Coronary artery (tissue), 2 donors: ENCODE measurements at regions not wholly inside any gene's neighbourhood (a gene's known extent, or its start where the extent isn't known, plus 50 kb on each side); places are given as distances from the start of the nearest gene placed in this dataset.

Experiments used
- DNase-seq: peaks from one replicate; pipeline ENCODE4 v3.0.0-alpha.2; 2017; ENCODE audit warnings: low spot score
- H3K27ac ChIP-seq, 2 donors: fragments of 200-600 bp; sonication (generic); one replicate each; pipeline ENCODE4 v1.5.1; 2016 to 2019
- H3K4me3 ChIP-seq: fragments of 200-600 bp; sonication (generic); 2 replicates; pipeline ENCODE4 v1.5.1; 2016; ENCODE audit warnings: mild to moderate bottlenecking, moderate library complexity
- CTCF ChIP-seq: fragments of 200-600 bp; sonication (generic); IDR thresholded peaks from one replicate; pipeline ENCODE4 v1.5.1; 2019; ENCODE audit warnings: antibody characterized with exemption

- H3K4me3 ChIP-seq: no peak overlapping the region
- DNase-seq: no peak
- no peak overlapping the region for H3K27ac ChIP-seq
- TF ChIP-seq CTCF: no peak
Measured at GRCh38 chr15:36294359-36294758, 285.1 kb upstream of the CDIN1 start.

GRCh38 chr15:36301947-36302346, 277.5 kb upstream of the CDIN1 start:
- H3K4me3 ChIP-seq: no peak overlapping the region
- no peak overlapping the region for H3K27ac ChIP-seq
- no peak for DNase-seq
- no peak for TF ChIP-seq CTCF

GRCh38 chr15:36313021-36313420, 266.4 kb upstream of the CDIN1 start:
- Histone ChIP-seq H3K27ac (no peak overlapping the region), H3K4me3 (no peak overlapping the region)
- TF ChIP-seq CTCF: no peak
- no peak for DNase-seq

- no peak overlapping the region for H3K27ac ChIP-seq
- no peak for DNase-seq
- H3K4me3 ChIP-seq: no peak overlapping the region
- no peak for TF ChIP-seq CTCF
Measured at GRCh38 chr15:36313736-36314280, 265.6 kb upstream of the CDIN1 start.

GRCh38 chr15:36315649-36316048, 263.8 kb upstream of the CDIN1 start:
- H3K4me3 ChIP-seq: no peak overlapping the region
- TF ChIP-seq CTCF: no peak
- DNase-seq: no peak
- H3K27ac ChIP-seq: no peak overlapping the region

GRCh38 chr15:36323615-36324014, 255.8 kb upstream of the CDIN1 start:
- DNase-seq: no peak
- TF ChIP-seq CTCF: no peak
- H3K27ac ChIP-seq: no peak overlapping the region
- no peak overlapping the region for H3K4me3 ChIP-seq

GRCh38 chr15:36325206-36325605, 254.2 kb upstream of the CDIN1 start:
- no peak for DNase-seq
- TF ChIP-seq CTCF: no peak
- Histone ChIP-seq H3K27ac (no peak overlapping the region), H3K4me3 (no peak overlapping the region)
